Sigmoid colon (tissue), 6 donors: ENCODE measurements at regions not wholly inside any gene's neighbourhood (a gene's known extent, or its start where the extent isn't known, plus 50 kb on each side); places are given as distances from the start of the nearest gene placed in this dataset.
A peak's percentile ranks its signal among the peaks of the same experiment; 100 is the strongest.
"Not testable (repeated sequence)": the region's sequence is repeated elsewhere in the genome, so short reads cannot be mapped to it uniquely, and the experiment has no call there.

Source experiments
- DNase-seq: peaks from one replicate; pipeline ENCODE4 v3.0.0-alpha.2; 2019
- H3K27ac ChIP-seq, 4 donors: fragments of 200-600 bp; sonication (generic); one replicate each; pipeline ENCODE4 v1.5.1; 2016 to 2019; ENCODE audit warnings: mild to moderate bottlenecking in 1 of 4
- H3K27me3 ChIP-seq, 3 donors: fragments of 200-600 bp; sonication (generic); one replicate each; pipeline ENCODE4 v1.5.1; 2019; ENCODE audit warnings: mild to moderate bottlenecking in 1 of 3
- H3K36me3 ChIP-seq, 4 donors: fragments of 200-600 bp; sonication (generic); one replicate each; pipeline ENCODE4 v1.5.1; 2016 to 2019
- H3K4me1 ChIP-seq, 4 donors: fragments of 200-600 bp; sonication (generic); one replicate each; pipeline ENCODE4 v1.5.1; 2017 to 2019
- H3K4me3 ChIP-seq, 4 donors: fragments of 200-600 bp; sonication (generic); one replicate each; pipeline ENCODE4 v1.5.1; 2017 to 2019; ENCODE audit warnings: mild to moderate bottlenecking in 2 of 4, moderate library complexity in 1 of 4
- H3K9me3 ChIP-seq, 4 donors: fragments of 200-600 bp in 3 of 4; sonication (generic) in 3 of 4; one replicate each; pipeline versions ENCODE4 v1.5.1 to v1.6.1; 2013 to 2019
- WGBS, 2 donors: extraction: QIAGEN DNeasy Blood & Tissue Kit; methylation state at CpG; one replicate each; pipeline ENCODE4 v1.1.7; 2013; 5-methylcytosine and 5-hydroxymethylcytosine counted together
- intact Hi-C: fragments of 100-400 bp; cut with DNase I; formaldehyde crosslinking; loops from one replicate; pipeline ENCODE4 v1.15.1; 2023
- TF ChIP-seq, protein P1 (sequence below), 4 experiments: fragments of 450-650 bp in 3 of 4; fragments of 200-600 bp in 1 of 4; IDR thresholded peaks; one replicate each; pipeline ENCODE4 v1.5.1; 2016 to 2019; ENCODE audit warnings: antibody characterized with exemption in 4 of 4, mild to moderate bottlenecking in 3 of 4, moderate library complexity in 2 of 4
- donor health status: healthy with polysubstance abuse.
- donor health status: healthy.

DNA sequence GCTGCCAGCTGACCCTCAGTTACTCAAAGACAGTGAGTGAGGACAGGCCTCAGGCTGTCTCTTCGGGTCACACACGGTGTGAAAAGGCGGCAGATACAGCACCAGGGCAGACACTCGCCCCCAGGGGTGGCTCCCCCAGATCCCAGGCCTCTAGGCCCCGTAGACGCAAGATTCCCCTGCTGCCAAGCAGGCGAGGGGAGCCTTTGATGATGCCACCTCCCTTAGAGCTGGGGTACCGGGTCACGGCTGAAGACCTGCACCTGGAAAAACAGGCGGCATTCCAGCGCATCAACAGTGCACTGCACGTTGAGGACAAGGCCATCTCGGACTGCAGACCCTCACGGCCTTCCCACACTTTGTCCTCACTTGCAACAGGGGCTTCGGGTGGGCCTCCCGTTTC, 147.5 kb upstream of the C1QTNF3 start:
- intact Hi-C loops, H3K36me3 ChIP-seq, H3K4me3 ChIP-seq, H3K27ac ChIP-seq, H3K27me3 ChIP-seq, H3K4me1 ChIP-seq, H3K9me3 ChIP-seq: not testable (repeated sequence)
- 96 to 98% methylated on average over 14 of the region's 16 CpGs for WGBS, 2 donors
- DNase-seq = peak; percentile 82

DNA sequence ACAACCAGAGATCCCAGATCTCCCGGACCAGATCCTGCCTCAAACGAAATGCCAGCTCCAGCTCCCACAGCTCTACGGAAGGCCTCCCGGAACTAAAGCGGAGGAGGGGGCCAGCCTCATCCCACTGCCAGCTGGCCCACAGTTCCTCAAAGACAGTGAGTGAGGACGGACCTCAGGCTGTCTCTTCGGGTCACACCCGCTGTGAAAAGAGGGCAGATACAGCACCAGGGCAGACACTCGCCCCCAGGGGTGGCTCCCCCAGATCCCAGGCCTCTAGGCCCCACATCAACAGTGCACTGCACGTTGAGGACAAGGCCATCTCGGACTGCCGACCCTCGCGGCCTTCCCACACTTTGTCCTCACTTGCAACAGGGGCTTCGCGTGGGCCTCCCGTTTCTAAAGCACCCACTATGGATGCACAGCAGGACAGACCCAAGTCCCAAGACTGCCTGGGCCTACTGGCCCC, 148.3 kb upstream of the C1QTNF3 start:
- H3K4me3 ChIP-seq, H3K9me3 ChIP-seq, H3K36me3 ChIP-seq, H3K27ac ChIP-seq, H3K27me3 ChIP-seq, intact Hi-C loops, H3K4me1 ChIP-seq: not testable (repeated sequence)
- TF ChIP-seq, protein P1, sequence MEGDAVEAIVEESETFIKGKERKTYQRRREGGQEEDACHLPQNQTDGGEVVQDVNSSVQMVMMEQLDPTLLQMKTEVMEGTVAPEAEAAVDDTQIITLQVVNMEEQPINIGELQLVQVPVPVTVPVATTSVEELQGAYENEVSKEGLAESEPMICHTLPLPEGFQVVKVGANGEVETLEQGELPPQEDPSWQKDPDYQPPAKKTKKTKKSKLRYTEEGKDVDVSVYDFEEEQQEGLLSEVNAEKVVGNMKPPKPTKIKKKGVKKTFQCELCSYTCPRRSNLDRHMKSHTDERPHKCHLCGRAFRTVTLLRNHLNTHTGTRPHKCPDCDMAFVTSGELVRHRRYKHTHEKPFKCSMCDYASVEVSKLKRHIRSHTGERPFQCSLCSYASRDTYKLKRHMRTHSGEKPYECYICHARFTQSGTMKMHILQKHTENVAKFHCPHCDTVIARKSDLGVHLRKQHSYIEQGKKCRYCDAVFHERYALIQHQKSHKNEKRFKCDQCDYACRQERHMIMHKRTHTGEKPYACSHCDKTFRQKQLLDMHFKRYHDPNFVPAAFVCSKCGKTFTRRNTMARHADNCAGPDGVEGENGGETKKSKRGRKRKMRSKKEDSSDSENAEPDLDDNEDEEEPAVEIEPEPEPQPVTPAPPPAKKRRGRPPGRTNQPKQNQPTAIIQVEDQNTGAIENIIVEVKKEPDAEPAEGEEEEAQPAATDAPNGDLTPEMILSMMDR (IDR thresholded peaks at IDR 0.05) = peak in 1 of 4 experiments; percentile 10
- DNase-seq = peak; percentile 77
- WGBS, 2 donors = 93 to 95% methylated on average over 17 of the region's 17 CpGs

DNA sequence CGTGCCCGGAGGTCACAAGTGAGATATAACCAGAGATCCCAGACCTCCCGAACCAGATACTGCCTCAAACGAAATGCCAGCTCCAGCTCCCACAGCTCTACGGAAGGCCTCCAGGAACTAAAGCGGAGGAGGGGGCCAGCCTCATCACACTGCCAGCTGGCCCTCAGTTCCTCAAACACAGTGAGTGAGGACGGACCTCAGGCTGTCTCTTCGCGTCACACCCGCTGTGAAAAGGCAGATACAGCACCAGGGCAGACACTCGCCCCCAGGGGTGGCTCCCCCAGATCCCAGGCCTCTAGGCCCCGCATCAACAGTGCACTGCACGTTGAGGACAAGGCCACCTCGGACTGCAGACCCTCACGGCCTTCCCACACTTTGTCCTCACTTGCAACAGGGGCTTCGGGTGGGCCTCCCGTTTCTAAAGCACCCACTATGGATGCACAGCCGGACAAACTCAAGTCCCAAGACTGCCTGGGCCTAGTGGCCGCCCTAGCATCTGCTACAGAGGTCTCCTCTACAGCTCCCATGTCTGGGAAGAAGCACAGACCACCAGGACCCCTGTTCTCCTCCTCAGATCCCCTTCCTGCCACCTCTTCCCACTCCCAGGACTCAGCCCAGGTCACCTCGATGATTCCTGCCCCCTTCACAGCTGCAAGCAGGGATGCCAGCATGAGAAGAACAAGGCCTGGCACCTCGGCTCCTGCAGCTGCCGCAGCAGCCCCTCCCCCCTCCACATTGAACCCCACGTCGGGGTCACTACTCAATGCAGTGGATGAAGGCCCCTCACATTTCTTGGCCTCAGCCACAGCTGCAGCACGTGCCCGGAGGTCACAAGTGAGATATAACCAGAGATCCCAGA, 149.3 kb upstream of the C1QTNF3 start:
- DNase-seq = peak; percentile 79
- H3K36me3 ChIP-seq, H3K4me1 ChIP-seq, H3K27ac ChIP-seq, H3K9me3 ChIP-seq, intact Hi-C loops, H3K27me3 ChIP-seq, H3K4me3 ChIP-seq: not testable (repeated sequence)
- WGBS, 2 donors = 92 to 94% methylated on average over 26 of the region's 26 CpGs

DNA sequence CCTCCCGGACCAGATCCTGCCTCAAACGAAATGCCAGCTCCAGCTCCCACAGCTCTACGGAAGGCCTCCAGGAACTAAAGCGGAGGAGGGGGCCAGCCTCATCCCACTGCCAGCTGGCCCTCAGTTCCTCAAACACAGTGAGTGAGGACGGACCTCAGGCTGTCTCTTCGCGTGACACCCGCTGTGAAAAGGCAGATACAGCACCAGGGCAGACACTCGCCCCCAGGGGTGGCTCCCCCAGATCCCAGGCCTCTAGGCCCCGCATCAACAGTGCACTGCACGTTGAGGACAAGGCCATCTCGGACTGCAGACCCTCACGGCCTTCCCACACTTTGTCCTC, 149.9 kb upstream of the C1QTNF3 start:
- H3K27ac ChIP-seq, H3K27me3 ChIP-seq, intact Hi-C loops, H3K4me1 ChIP-seq, H3K36me3 ChIP-seq, H3K9me3 ChIP-seq, H3K4me3 ChIP-seq: not testable (repeated sequence)
- DNase-seq = peak; percentile 75
- 95 to 96% methylated on average over 10 of the region's 13 CpGs for WGBS, 2 donors

DNA sequence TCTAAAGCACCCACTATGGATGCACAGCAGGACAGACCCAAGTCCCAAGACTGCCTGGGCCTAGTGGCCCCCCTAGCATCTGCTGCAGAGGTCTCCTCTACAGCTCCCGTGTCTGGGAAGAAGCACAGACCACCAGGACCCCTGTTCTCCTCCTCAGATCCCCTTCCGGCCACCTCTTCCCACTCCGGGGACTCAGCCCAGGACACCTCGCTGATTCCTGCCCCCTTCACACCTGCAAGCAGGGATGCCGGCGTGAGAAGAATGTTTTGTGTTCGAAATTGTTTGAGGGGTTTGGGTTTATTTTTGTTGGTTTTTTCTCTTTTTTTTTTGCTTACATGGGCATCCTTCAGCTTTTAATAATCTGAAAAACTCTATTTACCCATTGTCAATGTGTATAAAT, 150.3 kb upstream of the C1QTNF3 start:
- WGBS, 2 donors = 97 to 98% methylated on average over 7 of the region's 7 CpGs
- H3K4me1 ChIP-seq, H3K27ac ChIP-seq, H3K27me3 ChIP-seq, H3K36me3 ChIP-seq, H3K9me3 ChIP-seq, intact Hi-C loops, H3K4me3 ChIP-seq: not testable (repeated sequence)
- DNase-seq = peak; percentile 73

DNA sequence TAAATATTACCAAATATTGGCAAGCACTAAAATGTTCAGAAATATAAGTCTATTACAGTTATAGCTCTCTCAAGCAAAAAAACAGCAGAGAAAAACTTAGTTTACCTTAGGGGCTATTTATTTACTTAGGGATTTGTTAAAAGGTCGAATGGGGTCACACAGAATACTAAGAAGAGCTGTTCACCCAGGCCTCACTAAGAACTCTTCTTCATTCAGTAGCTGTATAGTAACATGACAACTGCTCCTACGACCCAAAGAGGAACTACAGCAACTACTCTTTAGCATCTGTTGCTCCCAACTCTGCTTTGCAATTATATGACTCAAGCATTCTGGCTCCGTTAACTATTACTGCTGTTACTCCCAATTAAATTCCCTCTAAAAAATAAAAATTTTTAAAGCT, 150.8 kb upstream of the C1QTNF3 start:
- H3K4me1 ChIP-seq, H3K4me3 ChIP-seq, DNase-seq, H3K9me3 ChIP-seq, H3K27ac ChIP-seq, intact Hi-C loops, H3K36me3 ChIP-seq, H3K27me3 ChIP-seq: not testable (repeated sequence)
- WGBS, 2 donors = 64 to 73% methylated on average over 2 of the region's 3 CpGs

DNA sequence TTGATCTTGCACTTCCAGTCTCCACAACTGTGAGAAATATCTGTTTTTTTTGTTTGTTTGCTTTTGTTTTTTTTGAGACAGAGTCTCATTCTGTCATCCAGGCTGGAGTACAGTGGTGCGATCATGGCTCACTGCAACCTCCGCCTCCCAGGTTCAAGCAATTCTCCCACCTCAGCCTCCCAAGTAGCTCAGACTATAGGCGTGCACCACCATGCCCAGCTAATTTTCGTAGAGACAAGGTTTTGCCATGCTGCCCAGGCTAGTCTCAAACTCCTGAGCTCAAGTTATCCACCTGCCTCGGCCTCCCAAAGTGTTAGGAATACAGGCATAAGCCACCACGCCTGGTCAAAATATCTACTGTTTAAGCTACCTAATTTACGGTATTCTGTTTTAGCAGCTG, 153.1 kb upstream of the C1QTNF3 start:
- H3K9me3 ChIP-seq, DNase-seq, intact Hi-C loops, H3K27me3 ChIP-seq, H3K4me1 ChIP-seq, H3K4me3 ChIP-seq, H3K36me3 ChIP-seq, H3K27ac ChIP-seq: not testable (repeated sequence)
- 97% methylated on average over 7 of the region's 7 CpGs for WGBS, 2 donors

DNA sequence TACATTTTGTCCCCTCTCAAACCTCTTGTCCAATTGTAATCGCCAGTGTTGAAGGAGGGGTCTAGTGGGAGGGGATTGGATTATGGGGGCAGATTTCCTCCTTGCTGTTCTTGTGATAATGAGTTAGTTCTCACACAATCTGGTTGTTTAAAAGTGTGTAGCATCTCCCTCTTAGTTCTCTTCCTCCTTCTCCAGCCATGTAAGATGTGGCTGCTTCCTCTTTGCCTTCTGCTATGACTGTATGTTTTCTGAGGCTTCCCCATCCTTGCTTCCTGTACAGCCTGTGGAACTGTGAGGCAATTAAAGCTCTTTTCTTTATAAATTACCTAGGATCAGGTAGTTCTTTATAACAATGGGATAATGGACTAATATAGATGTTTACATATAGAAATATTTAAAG, 162.3 kb upstream of the C1QTNF3 start:
- H3K4me3 ChIP-seq, intact Hi-C loops, H3K27me3 ChIP-seq, H3K9me3 ChIP-seq, H3K36me3 ChIP-seq, DNase-seq, H3K27ac ChIP-seq, H3K4me1 ChIP-seq: not testable (repeated sequence)
- 94 to 96% methylated on average over 1 of the region's 1 CpG for WGBS, 2 donors

DNA sequence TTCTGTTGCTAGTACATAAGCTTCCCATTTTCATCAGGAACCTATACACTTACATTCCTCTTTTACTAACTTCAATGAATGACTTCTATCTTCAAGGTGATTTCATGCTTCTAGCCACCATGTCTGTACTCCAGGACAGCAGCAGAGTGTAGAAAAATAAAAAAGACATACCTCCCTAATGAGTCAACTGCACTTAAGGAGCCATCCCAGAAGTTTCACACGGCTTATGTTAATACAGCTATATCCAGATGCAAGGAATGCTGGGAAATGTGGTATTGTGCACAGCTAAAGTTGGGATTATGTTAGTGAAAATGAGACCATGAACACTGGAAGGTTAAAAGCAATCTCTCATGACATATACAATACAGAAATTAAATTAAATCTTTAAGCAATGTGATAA, 174.4 kb upstream of the C1QTNF3 start:
- 85 to 91% methylated on average over 1 of the region's 1 CpG for WGBS, 2 donors
- H3K9me3 ChIP-seq, DNase-seq, H3K4me3 ChIP-seq, H3K36me3 ChIP-seq, H3K4me1 ChIP-seq, intact Hi-C loops, H3K27ac ChIP-seq, H3K27me3 ChIP-seq: not testable (repeated sequence)

DNA sequence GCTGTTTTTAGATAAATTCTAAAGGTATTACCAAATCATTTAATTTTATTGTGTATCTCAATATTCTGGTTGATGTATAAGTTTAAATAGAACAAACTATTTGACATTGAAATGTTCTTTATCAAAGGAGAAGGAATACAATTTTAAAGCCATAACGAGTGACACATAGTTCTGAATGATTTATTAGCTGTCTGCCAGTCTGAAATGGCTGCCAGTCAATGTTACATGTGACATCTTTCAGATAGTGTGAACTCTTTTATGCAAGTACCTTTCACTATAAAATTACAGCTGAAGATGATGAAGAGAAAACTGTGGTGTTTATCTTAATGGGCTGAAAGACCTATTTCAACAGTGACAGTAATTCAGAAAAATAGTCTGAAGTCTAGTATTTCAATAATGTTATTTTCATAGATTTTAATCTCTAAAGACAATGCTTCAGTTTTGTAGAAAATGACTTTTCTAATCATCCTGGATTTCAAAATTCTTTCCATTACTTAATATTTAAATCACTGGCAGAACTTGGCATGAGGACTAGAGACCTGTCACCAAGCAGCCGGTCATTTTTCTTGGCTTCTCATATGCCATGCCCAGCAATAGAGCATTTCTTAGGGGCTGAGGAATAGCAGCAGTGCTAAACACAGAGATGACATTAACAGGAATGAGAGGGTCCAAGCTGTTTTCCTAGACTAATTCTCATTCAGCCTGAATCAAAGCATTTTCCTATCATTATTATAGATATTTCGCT, 178.5 kb upstream of the C1QTNF3 start:
- intact Hi-C loops, H3K36me3 ChIP-seq, DNase-seq, H3K9me3 ChIP-seq, H3K4me1 ChIP-seq, H3K27me3 ChIP-seq, H3K4me3 ChIP-seq, H3K27ac ChIP-seq: not testable (repeated sequence)
- 60 to 66% methylated on average over 3 of the region's 3 CpGs for WGBS, 2 donors

DNA sequence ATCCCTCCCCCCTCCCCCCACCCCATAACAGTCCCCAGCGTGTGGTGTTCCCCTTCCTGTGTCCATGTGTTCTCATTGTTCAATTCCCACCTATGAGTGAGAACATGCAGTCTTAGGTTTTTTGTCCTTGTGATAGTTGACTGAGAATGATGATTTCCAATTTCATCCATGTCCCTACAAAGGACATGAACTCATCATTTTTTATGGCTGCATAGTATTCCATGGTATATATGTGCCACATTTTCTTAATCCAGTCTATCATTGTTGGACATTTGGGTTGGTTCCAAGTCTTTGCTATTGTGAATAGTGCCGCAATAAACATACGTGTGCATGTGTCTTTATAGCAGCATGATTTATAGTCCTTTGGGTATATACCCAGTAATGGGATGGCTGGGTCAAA, 180.1 kb upstream of the C1QTNF3 start:
- H3K27ac ChIP-seq, H3K36me3 ChIP-seq, H3K27me3 ChIP-seq, DNase-seq, H3K4me3 ChIP-seq, intact Hi-C loops, H3K9me3 ChIP-seq, H3K4me1 ChIP-seq: not testable (repeated sequence)
- WGBS, 2 donors = 94 to 97% methylated on average over 1 of the region's 3 CpGs

DNA sequence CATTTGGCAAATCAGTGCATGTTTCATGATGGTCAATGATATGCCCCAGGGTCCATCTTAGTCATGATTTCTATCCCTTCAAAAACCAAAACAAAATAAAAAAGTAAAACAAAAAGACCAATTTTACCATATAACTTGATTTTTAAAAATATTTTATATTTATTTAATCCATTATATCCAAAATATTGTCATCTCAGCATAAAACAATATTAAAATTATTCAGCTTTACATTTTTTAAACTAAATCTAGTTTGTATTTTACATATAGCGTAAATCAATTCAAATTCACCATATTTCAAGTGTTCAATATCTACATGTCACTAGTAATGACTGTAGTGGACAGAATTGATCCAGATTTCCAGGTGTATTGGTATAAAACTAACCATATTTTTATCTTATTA, 187.4 kb upstream of the C1QTNF3 start:
- DNase-seq, H3K9me3 ChIP-seq, H3K4me3 ChIP-seq, H3K4me1 ChIP-seq, H3K36me3 ChIP-seq, H3K27me3 ChIP-seq, H3K27ac ChIP-seq, intact Hi-C loops: not testable (repeated sequence)
- 94% methylated on average over 1 of the region's 1 CpG for WGBS, 2 donors
